ENCODE measurements at regions not wholly inside any gene's neighbourhood (a gene's known extent, or its start where the extent isn't known, plus 50 kb on each side); places are given as distances from the start of the nearest gene placed in this dataset.
A peak's percentile ranks its signal among the peaks of the same experiment; 100 is the strongest.
"Not testable (repeated sequence)": the region's sequence is repeated elsewhere in the genome, so short reads cannot be mapped to it uniquely, and the experiment has no call there.

GRCh38 chr3:72652395-72652794, 195.8 kb downstream of the SHQ1 start:
- Mint-ChIP-seq H3K4me1 (ENCODE audit: low read depth) (peaks cover 4% of the 10 kb centered on the region), H3K36me3 (ENCODE audit: low read depth) (peaks cover 2% of the 10 kb centered on the region), H3K4me3 (no peak overlapping the region), H3K27me3 (ENCODE audit: low read depth) (peaks cover 12% of the 10 kb centered on the region), H3K9me3 (peaks cover 10% of the 10 kb centered on the region), H3K27ac (no peak overlapping the region)

DNA sequence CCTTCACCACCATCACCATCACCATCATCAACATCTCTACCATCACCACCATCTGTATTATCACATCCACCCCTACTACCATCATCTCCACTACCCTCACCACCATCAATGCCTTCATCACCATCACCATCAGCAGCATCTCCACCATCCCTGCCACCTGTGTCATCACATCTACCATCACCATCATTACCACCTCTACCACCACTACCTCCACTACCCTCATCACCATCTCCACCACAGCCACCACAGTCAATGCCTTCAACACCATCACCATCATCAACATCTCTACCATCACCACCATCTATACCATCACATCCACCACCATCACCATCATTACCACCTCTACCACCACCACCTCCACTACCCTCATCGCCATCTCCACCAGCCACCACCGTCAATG, 196.7 kb downstream of the SHQ1 start:
- no peak overlapping the region for H3K4me3 Mint-ChIP-seq
- H3K36me3 Mint-ChIP-seq (ENCODE audit: low read depth): peaks cover 2% of the 10 kb centered on the region
- H3K27me3 Mint-ChIP-seq (ENCODE audit: low read depth): peaks cover 12% of the 10 kb centered on the region
- H3K27ac Mint-ChIP-seq: no peak overlapping the region
- peaks cover 2% of the 10 kb centered on the region for H3K4me1 Mint-ChIP-seq (ENCODE audit: low read depth)
- peaks cover 11% of the 10 kb centered on the region for H3K9me3 Mint-ChIP-seq

DNA sequence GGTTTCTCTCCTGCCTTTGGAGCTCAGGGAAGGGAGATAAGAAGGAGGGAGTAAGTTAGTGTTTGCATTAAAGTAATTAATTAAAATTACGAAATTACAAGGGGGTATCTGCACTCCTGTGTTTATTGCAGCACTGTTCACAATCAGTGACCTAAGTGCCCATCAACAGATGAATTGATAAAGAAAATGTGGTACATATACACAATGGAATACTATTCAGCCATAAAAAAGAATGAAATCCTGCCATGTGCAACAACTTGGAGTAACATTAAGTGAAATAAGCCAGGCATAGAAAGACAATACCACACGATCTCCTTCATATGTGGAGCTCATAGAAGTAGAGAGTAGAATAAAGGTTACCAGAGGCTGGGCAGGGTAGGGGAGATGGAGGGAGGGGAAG, 202.0 kb downstream of the SHQ1 start:
- Mint-ChIP-seq H3K4me3 (no peak overlapping the region), H3K36me3 (ENCODE audit: low read depth) (peaks cover 3% of the 10 kb centered on the region), H3K27ac (no peak overlapping the region), H3K9me3 (peaks cover 9% of the 10 kb centered on the region), H3K27me3 (ENCODE audit: low read depth) (no peaks in the 10 kb centered on the region), H3K4me1 (ENCODE audit: low read depth) (no peaks in the 10 kb centered on the region)

DNA sequence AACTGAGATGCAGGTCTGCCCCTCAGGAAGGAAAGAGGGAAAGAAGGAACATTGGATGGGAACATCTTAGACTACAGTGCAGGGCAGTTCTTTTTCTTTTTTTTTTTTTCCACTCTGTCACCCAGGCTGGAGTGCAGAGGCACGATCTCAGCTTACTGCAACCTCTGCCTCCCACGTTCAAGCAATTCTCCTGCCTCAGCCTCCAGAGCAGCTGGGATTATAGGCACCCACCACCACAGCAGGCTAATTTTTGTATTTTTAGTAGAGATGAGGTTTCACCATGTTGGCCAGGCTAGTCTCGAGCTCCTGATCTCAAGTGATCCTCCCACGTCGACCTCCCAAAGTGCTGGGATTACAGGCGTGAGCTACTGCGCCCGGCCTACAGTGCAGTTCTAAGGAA, 204.6 kb downstream of the SHQ1 start:
- not testable (repeated sequence) for H3K4me3 Mint-ChIP-seq; H3K9me3 Mint-ChIP-seq; H3K27me3 Mint-ChIP-seq (ENCODE audit: low read depth); H3K36me3 Mint-ChIP-seq (ENCODE audit: low read depth); H3K4me1 Mint-ChIP-seq (ENCODE audit: low read depth); H3K27ac Mint-ChIP-seq

DNA sequence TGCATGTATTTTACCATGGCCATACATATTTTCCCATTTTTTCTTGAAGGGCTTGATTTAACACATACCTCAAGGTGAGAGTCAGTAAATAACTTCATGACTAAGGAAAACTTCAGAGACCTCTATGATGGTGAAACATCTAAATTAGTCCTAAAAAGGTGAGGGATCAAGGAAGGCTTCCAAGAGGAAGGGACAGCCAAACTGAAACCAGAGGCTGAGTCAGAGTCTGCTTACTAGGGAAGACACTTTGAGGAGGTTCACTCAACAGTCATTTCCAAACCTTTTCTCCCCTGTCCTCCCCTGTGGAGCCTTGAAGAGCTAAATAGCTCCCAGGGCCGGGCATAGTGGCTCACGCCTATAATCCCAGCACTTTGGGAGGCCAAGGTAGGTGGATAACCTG, 206.6 kb downstream of the SHQ1 start:
- H3K4me1 Mint-ChIP-seq (ENCODE audit: low read depth): peaks cover 6% of the 10 kb centered on the region
- H3K27ac Mint-ChIP-seq: no peak overlapping the region
- no peaks in the 10 kb centered on the region for H3K27me3 Mint-ChIP-seq (ENCODE audit: low read depth)
- H3K36me3 Mint-ChIP-seq (ENCODE audit: low read depth): peaks cover 2% of the 10 kb centered on the region
- H3K9me3 Mint-ChIP-seq: peaks cover 3% of the 10 kb centered on the region
- H3K4me3 Mint-ChIP-seq: no peak overlapping the region

- H3K4me1 Mint-ChIP-seq (ENCODE audit: low read depth): peaks cover 6% of the 10 kb centered on the region
- H3K9me3 Mint-ChIP-seq: no peaks in the 10 kb centered on the region
- no peak overlapping the region for H3K27ac Mint-ChIP-seq
- H3K36me3 Mint-ChIP-seq (ENCODE audit: low read depth): no peaks in the 10 kb centered on the region
- H3K27me3 Mint-ChIP-seq (ENCODE audit: low read depth): no peaks in the 10 kb centered on the region
- H3K4me3 Mint-ChIP-seq: no peak overlapping the region
These were observed 207.2 kb downstream of the SHQ1 start for GRCh38 chr3:72641072-72641471.

- Mint-ChIP-seq H3K4me1 (ENCODE audit: low read depth) (peaks cover 23% of the 10 kb centered on the region), H3K27me3 (ENCODE audit: low read depth) (no peaks in the 10 kb centered on the region), H3K36me3 (ENCODE audit: low read depth) (no peaks in the 10 kb centered on the region), H3K4me3 (no peak overlapping the region), H3K9me3 (no peaks in the 10 kb centered on the region), H3K27ac (no peak overlapping the region)
These were observed 211.2 kb downstream of the SHQ1 start for GRCh38 chr3:72636969-72637597.

DNA sequence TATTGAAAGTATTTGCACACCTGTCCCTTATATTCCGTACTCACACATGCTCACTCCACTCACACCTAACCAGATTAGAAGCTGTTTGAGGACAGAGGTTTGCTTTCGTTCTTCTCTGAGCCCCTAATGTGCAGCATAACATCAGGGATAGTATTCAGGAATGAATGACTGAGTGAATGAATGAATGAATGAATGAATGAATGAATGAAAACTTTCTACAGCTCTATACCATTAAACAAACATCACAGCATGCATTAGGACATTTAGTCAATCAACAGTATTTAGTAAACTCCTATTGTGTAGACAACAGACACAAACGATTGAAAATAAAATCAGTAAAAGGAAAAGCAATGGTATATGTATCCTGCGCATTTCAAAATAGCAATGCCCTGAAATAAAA, 212.7 kb downstream of the SHQ1 start:
- H3K36me3 Mint-ChIP-seq (ENCODE audit: low read depth): no peaks in the 10 kb centered on the region
- H3K9me3 Mint-ChIP-seq: no peaks in the 10 kb centered on the region
- H3K4me3 Mint-ChIP-seq: no peak overlapping the region
- no peaks in the 10 kb centered on the region for H3K27me3 Mint-ChIP-seq (ENCODE audit: low read depth)
- no peak overlapping the region for H3K27ac Mint-ChIP-seq
- H3K4me1 Mint-ChIP-seq (ENCODE audit: low read depth): peaks cover 23% of the 10 kb centered on the region

DNA sequence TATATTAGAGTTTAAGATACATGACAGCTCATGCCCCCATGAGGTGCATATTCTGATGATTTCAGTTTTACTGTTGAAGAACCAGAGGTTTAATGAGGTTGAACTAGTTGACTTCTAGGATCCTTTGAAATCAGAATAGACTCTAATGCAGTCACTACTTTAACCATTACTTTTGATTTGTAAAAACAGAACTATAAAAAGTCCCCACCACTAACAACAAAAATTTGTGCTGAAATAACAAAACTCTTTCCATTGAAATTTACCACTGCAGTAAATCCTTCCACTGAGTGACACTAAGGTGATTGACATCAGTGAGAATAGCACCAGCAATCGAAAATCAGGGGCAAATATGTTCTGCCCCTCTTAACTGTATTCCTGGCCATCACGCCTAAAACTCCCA, 214.1 kb downstream of the SHQ1 start:
- H3K36me3 Mint-ChIP-seq (ENCODE audit: low read depth): peaks cover 3% of the 10 kb centered on the region
- H3K4me1 Mint-ChIP-seq (ENCODE audit: low read depth): peaks cover 27% of the 10 kb centered on the region
- peaks cover 3% of the 10 kb centered on the region for H3K9me3 Mint-ChIP-seq
- no peak overlapping the region for H3K4me3 Mint-ChIP-seq
- no peak overlapping the region for H3K27ac Mint-ChIP-seq
- H3K27me3 Mint-ChIP-seq (ENCODE audit: low read depth): no peaks in the 10 kb centered on the region

DNA sequence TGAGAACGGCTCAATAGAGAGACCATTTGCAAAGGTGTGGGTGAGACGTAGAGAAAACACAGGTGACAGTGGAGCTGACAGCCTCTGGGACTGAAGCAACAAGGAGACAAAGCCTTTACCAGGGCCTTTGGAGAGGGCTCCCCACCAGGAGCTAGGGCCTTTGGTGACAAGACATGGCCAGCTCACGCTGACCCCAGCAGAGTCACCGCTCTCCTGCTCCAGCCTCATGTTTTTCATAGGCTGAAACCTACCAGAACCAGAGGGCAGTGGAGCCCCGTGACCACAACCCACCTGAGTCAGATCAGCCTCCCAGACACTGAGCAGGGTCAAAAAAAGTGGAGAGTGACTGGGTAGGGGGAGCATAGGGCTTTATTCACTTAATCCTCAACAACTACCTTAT, 214.7 kb downstream of the SHQ1 start:
- Mint-ChIP-seq H3K9me3 (peaks cover 4% of the 10 kb centered on the region), H3K4me1 (ENCODE audit: low read depth) (peaks cover 33% of the 10 kb centered on the region), H3K36me3 (ENCODE audit: low read depth) (peaks cover 4% of the 10 kb centered on the region), H3K4me3 (no peak overlapping the region), H3K27ac (peak overlapping the region; percentile 16), H3K27me3 (ENCODE audit: low read depth) (no peaks in the 10 kb centered on the region)

DNA sequence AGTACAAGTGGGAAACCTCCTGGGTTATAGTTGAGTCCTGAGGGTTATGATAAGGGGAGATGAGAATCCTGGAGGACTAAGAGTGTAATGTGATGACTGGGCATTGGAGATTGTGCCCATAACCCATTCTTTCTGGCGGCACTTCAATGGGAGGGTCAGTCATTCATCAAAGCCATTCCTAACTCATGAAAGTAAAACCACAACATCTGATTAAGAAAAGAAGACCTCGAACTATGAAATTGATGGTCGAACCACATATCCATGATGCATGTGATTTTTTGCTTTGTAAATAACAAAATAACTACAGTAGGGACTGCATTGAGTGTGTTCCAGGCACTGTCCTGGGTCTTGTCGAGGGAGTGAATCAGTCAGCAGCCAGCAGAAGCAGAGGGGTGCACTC, 215.1 kb downstream of the SHQ1 start:
- H3K36me3 Mint-ChIP-seq (ENCODE audit: low read depth): peaks cover 4% of the 10 kb centered on the region
- peaks cover 4% of the 10 kb centered on the region for H3K9me3 Mint-ChIP-seq
- H3K27me3 Mint-ChIP-seq (ENCODE audit: low read depth): no peaks in the 10 kb centered on the region
- H3K4me1 Mint-ChIP-seq (ENCODE audit: low read depth): peaks cover 36% of the 10 kb centered on the region
- no peak overlapping the region for H3K27ac Mint-ChIP-seq
- no peak overlapping the region for H3K4me3 Mint-ChIP-seq

DNA sequence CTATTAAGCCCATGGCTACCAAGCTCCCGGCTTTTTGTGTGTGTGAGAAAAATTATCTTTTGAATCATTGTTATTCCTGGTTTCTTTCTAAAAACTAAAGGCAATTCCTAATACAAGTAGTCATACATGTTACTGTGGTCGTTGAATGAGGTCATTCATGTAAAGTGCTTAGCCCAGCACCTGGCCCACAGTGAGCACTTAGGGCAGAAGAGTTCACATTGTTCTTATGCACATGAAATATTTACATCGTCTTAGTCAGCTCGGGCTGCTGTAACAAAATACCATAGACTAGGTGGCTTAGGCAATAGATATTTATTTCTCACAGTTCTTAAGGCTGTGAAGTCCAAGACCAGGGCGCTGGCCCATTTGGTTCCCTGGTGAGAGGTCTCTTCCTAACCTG, 216.1 kb downstream of the SHQ1 start:
- Mint-ChIP-seq H3K4me1 (ENCODE audit: low read depth) (peaks cover 42% of the 10 kb centered on the region), H3K4me3 (no peak overlapping the region), H3K27ac (no peak overlapping the region)

DNA sequence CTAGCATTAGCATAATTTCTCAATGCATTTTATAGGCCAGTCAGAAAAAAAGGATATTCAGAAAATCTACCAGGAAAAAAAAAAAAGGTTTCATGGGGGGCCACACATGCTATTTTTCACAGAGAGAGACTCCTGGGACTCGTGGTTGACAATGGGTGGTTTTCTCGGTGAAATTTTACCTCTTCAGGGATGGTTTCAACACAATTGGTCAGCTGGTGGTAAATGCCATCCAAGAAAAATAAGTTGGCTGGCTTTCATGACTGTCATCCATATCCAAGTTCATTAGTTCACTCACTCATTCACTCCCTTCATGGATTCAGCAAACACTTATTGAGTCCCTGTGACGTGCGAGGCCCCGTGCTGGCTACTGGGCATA, 217.3 kb downstream of the SHQ1 start:
- peaks cover 4% of the 10 kb centered on the region for H3K36me3 Mint-ChIP-seq (ENCODE audit: low read depth)
- H3K9me3 Mint-ChIP-seq: peaks cover 4% of the 10 kb centered on the region
- H3K4me1 Mint-ChIP-seq (ENCODE audit: low read depth): peaks cover 43% of the 10 kb centered on the region
- no peak overlapping the region for H3K4me3 Mint-ChIP-seq
- no peak overlapping the region for H3K27ac Mint-ChIP-seq
- H3K27me3 Mint-ChIP-seq (ENCODE audit: low read depth): no peaks in the 10 kb centered on the region

More for the DNA sequence above, 216.1 kb downstream of the SHQ1 start:
- peaks cover 4% of the 10 kb centered on the region for H3K9me3 Mint-ChIP-seq
- peaks cover 4% of the 10 kb centered on the region for H3K36me3 Mint-ChIP-seq (ENCODE audit: low read depth)
- no peaks in the 10 kb centered on the region for H3K27me3 Mint-ChIP-seq (ENCODE audit: low read depth)

GRCh38 chr3:72630327-72630968, 217.8 kb downstream of the SHQ1 start:
- H3K4me3 Mint-ChIP-seq: no peak overlapping the region
- H3K9me3 Mint-ChIP-seq: peaks cover 4% of the 10 kb centered on the region
- no peaks in the 10 kb centered on the region for H3K27me3 Mint-ChIP-seq (ENCODE audit: low read depth)
- H3K4me1 Mint-ChIP-seq (ENCODE audit: low read depth): peaks cover 42% of the 10 kb centered on the region
- peaks cover 4% of the 10 kb centered on the region for H3K36me3 Mint-ChIP-seq (ENCODE audit: low read depth)
- peak overlapping the region; percentile 46 for H3K27ac Mint-ChIP-seq

- Mint-ChIP-seq H3K9me3 (peaks cover 5% of the 10 kb centered on the region), H3K36me3 (ENCODE audit: low read depth) (peaks cover 4% of the 10 kb centered on the region), H3K4me1 (ENCODE audit: low read depth) (peaks cover 36% of the 10 kb centered on the region), H3K27me3 (ENCODE audit: low read depth) (no peaks in the 10 kb centered on the region), H3K4me3 (peak overlapping the region; percentile 9), H3K27ac (peak overlapping the region; percentile 85)
These were observed 219.0 kb downstream of the SHQ1 start for GRCh38 chr3:72629191-72629631.
